Erythroblast (primary cell): ENCODE measurements at regions not wholly inside any gene's neighbourhood (a gene's known extent, or its start where the extent isn't known, plus 50 kb on each side); places are given as distances from the start of the nearest gene placed in this dataset.

Experiments used
- DNase-seq, 2 experiments: peaks; one replicate each; lab custom pipeline; 2025; lab: John Stamatoyannopoulos, UW
- GATA1 ChIP-seq: IDR thresholded peaks from 2 replicates; pipeline ENCODE4 v1.6.1; 2011; ENCODE audit warnings: low read depth, mild to moderate bottlenecking, control low read depth, low read length, moderate library complexity
- POLR2A ChIP-seq: IDR thresholded peaks from 2 replicates; pipeline ENCODE4 v1.6.1; 2011; ENCODE audit warnings: mild to moderate bottlenecking, low read length

- no peak for TF ChIP-seq POLR2A
- no peak for TF ChIP-seq GATA1
- no peak for DNase-seq
These were observed 108.2 kb upstream of the MKLN1 start for GRCh38 chr7:131219312-131220041.

GRCh38 chr7:131221061-131221460 lies 106.6 kb upstream of the MKLN1 start:
- TF ChIP-seq POLR2A = no peak
- TF ChIP-seq GATA1 = no peak
- DNase-seq = no peak

DNA sequence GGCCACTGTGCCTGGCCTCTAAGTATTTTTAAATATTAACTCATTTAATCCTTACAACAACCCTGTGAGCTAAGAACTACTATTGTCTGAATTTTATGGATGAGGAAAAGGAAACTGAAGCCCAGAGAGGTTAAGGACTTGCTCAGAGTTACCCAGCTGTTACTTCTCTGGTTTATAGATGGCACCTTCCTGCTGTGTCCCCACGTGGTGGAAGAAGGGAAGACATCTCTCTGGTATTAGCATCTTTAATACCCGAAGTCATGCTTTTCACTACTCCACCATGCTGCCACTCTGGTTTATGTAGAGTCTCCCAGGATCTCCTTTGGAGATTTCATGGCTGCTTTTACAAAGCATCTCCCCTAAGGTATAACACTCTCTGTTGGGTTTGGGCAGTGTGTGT lies 105.5 kb upstream of the MKLN1 start:
- no peak for TF ChIP-seq POLR2A
- no peak for TF ChIP-seq GATA1

GRCh38 chr7:131223151-131223550 lies 104.5 kb upstream of the MKLN1 start:
- TF ChIP-seq POLR2A (no peak), GATA1 (no peak)
- no peak for DNase-seq

More for the DNA sequence above, 105.5 kb upstream of the MKLN1 start:
- DNase-seq = no peak

GRCh38 chr7:131224996-131225395 lies 102.7 kb upstream of the MKLN1 start:
- TF ChIP-seq POLR2A (no peak), GATA1 (no peak)
- DNase-seq = no peak

- no peak for TF ChIP-seq GATA1
- DNase-seq = no peak
These were observed 101.8 kb upstream of the MKLN1 start for GRCh38 chr7:131225619-131226513.

DNA sequence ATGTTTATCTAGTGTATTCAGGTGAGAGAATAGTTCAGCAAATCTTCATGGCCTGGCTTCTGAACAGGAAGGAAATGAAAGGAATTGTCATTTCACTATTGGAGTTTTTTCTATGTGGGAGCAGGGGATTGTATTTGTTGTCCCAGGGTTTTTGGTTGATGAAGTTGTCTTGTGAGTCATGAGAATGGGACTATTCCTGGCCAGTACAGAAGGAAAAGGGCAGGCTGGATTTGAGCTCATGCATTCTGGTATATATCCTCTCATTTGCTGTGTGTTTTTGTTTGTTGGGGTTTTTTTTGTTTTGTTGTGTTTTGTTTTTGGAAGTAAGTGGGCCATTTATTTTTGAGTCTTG lies 101.2 kb upstream of the MKLN1 start:
- TF ChIP-seq POLR2A (no peak), GATA1 (no peak)
- no peak for DNase-seq

DNA sequence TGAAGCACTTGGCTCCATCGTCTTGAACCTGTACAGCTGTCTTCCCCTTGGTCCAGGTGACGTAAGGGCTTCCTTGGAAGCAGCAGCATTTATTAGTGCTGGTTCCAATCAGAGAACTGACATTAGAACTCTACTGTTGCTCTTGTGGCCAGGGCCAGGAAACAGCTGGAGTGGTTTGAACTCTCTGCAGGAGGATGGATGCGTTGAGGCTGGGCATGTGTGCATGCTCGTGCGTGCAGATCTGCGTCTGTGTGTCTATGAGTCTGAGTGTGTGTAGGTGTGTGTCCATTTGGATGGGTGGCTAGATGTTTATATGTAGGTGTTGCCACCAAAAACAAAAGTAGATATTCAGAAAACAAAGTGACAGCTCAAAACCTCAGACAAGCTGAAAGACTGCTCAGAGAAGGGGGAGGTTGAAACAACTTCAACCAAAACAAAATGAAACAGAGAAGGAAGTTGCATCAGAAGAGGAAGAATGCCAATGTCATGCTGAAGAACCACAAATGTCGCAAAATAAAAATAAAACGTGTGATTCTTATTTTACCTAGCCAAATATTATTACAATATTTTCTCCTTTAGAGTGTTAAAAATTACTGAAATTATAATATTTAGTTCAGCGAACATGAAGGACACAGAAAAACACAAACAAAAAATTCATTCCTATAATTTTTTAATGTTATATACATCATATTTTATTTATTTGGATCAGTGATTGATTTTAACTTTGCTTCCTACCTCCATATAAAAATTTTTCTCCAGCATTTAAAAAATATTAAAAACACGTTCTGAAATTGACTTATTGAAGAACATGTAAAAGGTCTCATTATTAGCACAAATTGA lies 96.1 kb upstream of the MKLN1 start:
- peak in 1 of 2 experiments; percentile 20 for DNase-seq
- TF ChIP-seq GATA1 = no peak
- TF ChIP-seq POLR2A = no peak

GRCh38 chr7:131232768-131233167 lies 94.9 kb upstream of the MKLN1 start:
- TF ChIP-seq GATA1 (no peak), POLR2A (no peak)
- no peak for DNase-seq

DNA sequence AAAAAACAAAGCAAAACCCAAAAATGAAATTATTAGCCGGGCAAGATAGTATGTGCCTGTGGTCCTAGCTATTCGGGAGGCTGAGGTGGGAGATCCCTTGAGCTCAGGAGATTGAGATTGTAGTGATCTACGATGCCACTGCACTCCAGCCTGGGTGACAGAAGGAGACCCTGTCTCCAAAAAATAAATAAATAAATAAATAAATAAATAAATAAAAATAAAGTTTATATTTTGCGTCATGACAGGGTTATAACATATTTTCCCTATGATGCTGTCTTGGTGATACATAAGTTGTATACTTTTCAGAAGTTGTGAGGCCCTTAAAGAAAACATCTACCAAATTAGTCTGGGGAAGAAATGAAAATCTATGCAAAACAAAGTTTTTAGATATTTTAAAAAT lies 94.5 kb upstream of the MKLN1 start:
- DNase-seq = no peak
- TF ChIP-seq POLR2A = no peak
- TF ChIP-seq GATA1 = no peak

DNA sequence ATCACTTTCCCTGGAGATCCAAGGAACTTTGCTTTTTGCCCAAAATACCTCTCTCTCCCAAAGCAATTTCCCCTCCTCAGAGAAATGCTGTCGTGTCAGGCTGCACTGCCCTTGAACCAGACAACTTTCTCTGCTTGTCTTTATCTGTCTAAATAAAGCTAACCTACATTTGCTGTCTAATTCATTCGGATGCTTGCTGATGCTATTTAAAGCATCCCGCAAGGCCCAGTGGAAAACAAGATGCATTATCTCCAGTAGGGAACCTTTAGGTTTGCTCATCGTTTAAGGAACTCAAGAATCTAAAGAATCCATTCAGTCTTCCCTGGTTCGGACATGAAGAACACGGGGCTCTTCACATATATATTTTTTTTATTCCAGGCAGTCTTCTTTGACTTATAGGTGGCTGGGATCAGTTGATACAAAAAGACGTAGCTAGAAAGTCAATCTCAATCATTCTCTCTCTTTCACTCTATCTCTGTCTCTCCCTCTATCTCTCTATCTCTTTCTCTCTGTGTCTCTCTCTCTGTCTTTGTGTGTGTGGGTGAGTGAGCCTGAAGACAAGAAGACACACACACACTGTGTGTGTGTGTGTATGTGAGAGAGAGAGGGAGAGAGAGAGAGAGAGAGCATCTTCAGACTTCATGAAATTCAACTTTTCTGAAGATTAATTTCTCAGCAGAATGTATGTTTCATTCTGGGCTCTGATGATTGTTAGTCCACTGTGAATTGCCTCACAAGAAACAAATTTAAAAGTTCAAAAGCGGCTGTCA lies 92.8 kb upstream of the MKLN1 start:
- DNase-seq = no peak
- no peak for TF ChIP-seq POLR2A
- no peak for TF ChIP-seq GATA1

DNA sequence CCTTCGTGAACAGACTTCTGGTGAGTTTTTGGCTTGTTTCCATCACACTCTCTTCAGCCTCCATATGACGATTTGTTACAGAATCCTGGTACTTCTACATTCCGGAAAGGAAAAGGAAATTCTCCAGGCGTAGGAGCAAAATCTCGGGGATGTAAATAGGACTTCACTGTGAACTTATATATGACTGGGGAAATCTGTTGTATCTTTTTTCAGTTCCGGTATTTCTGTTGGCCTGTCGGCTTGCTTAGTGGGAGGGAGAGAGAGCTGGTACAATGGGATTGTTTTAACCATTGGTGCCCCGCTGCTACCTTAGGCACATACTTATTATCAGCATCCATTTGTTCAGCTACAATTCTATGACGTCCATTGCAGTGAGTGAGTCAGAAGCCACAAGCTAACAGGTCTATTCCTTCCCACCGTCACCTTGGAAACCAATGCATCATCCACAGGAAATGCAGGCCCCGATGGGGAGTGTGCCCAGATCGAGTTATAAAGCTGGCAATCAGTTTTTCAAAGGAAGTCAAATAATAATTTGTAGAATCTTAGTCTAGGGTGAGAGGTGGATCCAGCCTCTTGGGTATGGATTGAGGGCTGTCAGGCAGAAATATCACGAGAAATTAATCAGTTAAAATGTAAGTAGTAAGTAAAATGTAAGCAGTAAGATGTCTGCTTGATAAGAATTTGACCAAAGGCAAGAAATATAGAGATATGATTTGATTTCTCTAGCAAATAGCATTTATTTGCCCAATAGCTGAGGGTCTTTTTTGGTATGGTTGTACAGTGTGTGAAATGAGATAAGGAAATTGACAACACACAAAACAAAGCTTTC lies 92.0 kb upstream of the MKLN1 start:
- no peak for TF ChIP-seq POLR2A
- no peak for TF ChIP-seq GATA1
- DNase-seq = no peak
